GM23338 (cell line): ENCODE measurements at regions not wholly inside any gene's neighbourhood (a gene's known extent, or its start where the extent isn't known, plus 50 kb on each side); places are given as distances from the start of the nearest gene placed in this dataset.

Experiments used
- ATAC-seq: fragments of 200-7000 bp; cut with Tn5 transposase; 3 replicates; pipeline ENCODE4 v1.9.1; 2020
- DNase-seq: peaks from one replicate; pipeline ENCODE4 v3.0.0-alpha.2; 2015; ENCODE audit warnings: low spot score
- H2AFZ ChIP-seq: fragments of 200-600 bp; sonication (generic); 2 replicates; pipeline ENCODE4 v1.8.0; 2016; ENCODE audit warnings: antibody characterized with exemption, mild to moderate bottlenecking, moderate library complexity
- H3F3A ChIP-seq: fragments of 200-600 bp; sonication (generic); replicated peaks from 2 replicates; pipeline ENCODE4 v1.8.0; 2017; ENCODE audit warnings: antibody characterized with exemption, mixed run types, low read depth
- H3K27ac ChIP-seq: fragments of 200-600 bp; sonication (generic); 2 replicates; pipeline ENCODE4 v1.6.1; 2016; ENCODE audit warnings: low read depth
- H3K27me3 ChIP-seq: fragments of 200-600 bp; sonication (generic); 2 replicates; pipeline ENCODE4 v1.8.0; 2016; ENCODE audit warnings: mild to moderate bottlenecking, mixed run types, moderate library complexity; ENCODE audit not compliant: insufficient read depth
- H3K36me3 ChIP-seq: fragments of 200-600 bp; sonication (generic); 2 replicates; pipeline ENCODE4 v1.8.0; 2016; ENCODE audit warnings: mild to moderate bottlenecking; ENCODE audit not compliant: insufficient read depth
- H3K4me1 ChIP-seq: fragments of 200-600 bp; sonication (generic); 2 replicates; pipeline ENCODE4 v1.8.0; 2016; ENCODE audit warnings: mild to moderate bottlenecking, moderate library complexity; ENCODE audit not compliant: insufficient read depth
- H3K4me2 ChIP-seq: fragments of 200-600 bp; sonication (generic); 2 replicates; pipeline ENCODE4 v1.7.1; 2017; ENCODE audit warnings: mixed run types
- H3K4me3 ChIP-seq: fragments of 200-600 bp; sonication (generic); 2 replicates; pipeline ENCODE4 v1.6.1; 2016; ENCODE audit warnings: mixed run types
- H3K79me2 ChIP-seq: fragments of 200-600 bp; sonication (generic); replicated peaks from 2 replicates; pipeline ENCODE4 v1.8.0; 2017; ENCODE audit warnings: mild to moderate bottlenecking; ENCODE audit not compliant: insufficient read depth
- H3K9me2 ChIP-seq: fragments of 200-600 bp; sonication (generic); 2 replicates; pipeline ENCODE4 v1.8.0; 2017; ENCODE audit not compliant: insufficient read depth
- H4K20me1 ChIP-seq: fragments of 200-600 bp; sonication (generic); replicated peaks from 2 replicates; pipeline ENCODE4 v1.8.0; 2017; ENCODE audit warnings: mild to moderate bottlenecking; ENCODE audit not compliant: insufficient read depth
- H3K27ac Mint-ChIP-seq: 2 replicates; pipeline ENCODE4 v1.8.0; 2020; ENCODE audit warnings: inconsistent platforms, mild to moderate bottlenecking, moderate library complexity, mixed read lengths
- H3K27me3 Mint-ChIP-seq: 3 replicates; pipeline ENCODE4 v1.8.0; 2022; ENCODE audit warnings: low read depth, mild to moderate bottlenecking, moderate library complexity, mixed read lengths, inconsistent platforms; ENCODE audit not compliant: insufficient read depth, poor library complexity
- H3K36me3 Mint-ChIP-seq: 3 replicates; pipeline ENCODE4 v1.8.0; 2021; ENCODE audit warnings: low read depth, mild to moderate bottlenecking, inconsistent platforms, moderate library complexity, mixed read lengths
- H3K4me1 Mint-ChIP-seq: 3 replicates; pipeline ENCODE4 v1.8.0; 2020; ENCODE audit warnings: mild to moderate bottlenecking, inconsistent platforms, mixed read lengths
- H3K4me3 Mint-ChIP-seq: 3 replicates; pipeline ENCODE4 v1.8.0; 2021; ENCODE audit warnings: moderate library complexity, mild to moderate bottlenecking, inconsistent platforms, mixed read lengths
- H3K9me3 Mint-ChIP-seq: 3 replicates; pipeline ENCODE4 v1.8.0; 2020; ENCODE audit warnings: moderate library complexity, mild to moderate bottlenecking, inconsistent platforms, mixed read lengths
- CREB1 ChIP-seq: fragments of 250-450 bp; sonication (Bioruptor Pico); IDR thresholded peaks from 2 replicates; pipeline ENCODE4 v1.5.0; 2020; ENCODE audit warnings: low read depth, mild to moderate bottlenecking, moderate library complexity
- EZH2 ChIP-seq: fragments of 200-600 bp; sonication (generic); IDR thresholded peaks from one replicate; pipeline ENCODE4 v1.8.0; 2017; ENCODE audit warnings: antibody characterized with exemption, mild to moderate bottlenecking, low read depth; ENCODE audit not compliant: unreplicated experiment
- EZH2phosphoT487 ChIP-seq: fragments of 200-600 bp; sonication (generic); IDR thresholded peaks from one replicate; pipeline ENCODE4 v1.8.1; 2018; ENCODE audit warnings: antibody characterized with exemption; ENCODE audit not compliant: unreplicated experiment
- JUNB ChIP-seq: IDR thresholded peaks from one replicate; pipeline ENCODE4 v1.6.1; 2016; ENCODE audit warnings: antibody characterized with exemption; ENCODE audit not compliant: unreplicated experiment
- NANOG ChIP-seq: IDR thresholded peaks from 2 replicates; pipeline ENCODE4 v1.6.1; 2016; ENCODE audit warnings: antibody characterized with exemption, borderline replicate concordance
- POLR2AphosphoS5 ChIP-seq: IDR thresholded peaks from 2 replicates; pipeline ENCODE4 v1.6.1; 2016; ENCODE audit warnings: antibody characterized with exemption, low read depth
- STAT1 ChIP-seq: IDR thresholded peaks from one replicate; pipeline ENCODE4 v1.6.1; 2016; ENCODE audit warnings: antibody characterized with exemption; ENCODE audit not compliant: unreplicated experiment
- ZNF114 ChIP-seq: fragments of 250-450 bp; sonication (Bioruptor Pico); IDR thresholded peaks from 2 replicates; pipeline ENCODE4 v1.5.0; 2020; ENCODE audit warnings: mild to moderate bottlenecking, moderate library complexity
- ZNF331 ChIP-seq: fragments of 250-450 bp; sonication (Bioruptor Pico); IDR thresholded peaks from 2 replicates; pipeline ENCODE4 v1.5.0; 2020; ENCODE audit warnings: low read depth, mild to moderate bottlenecking, moderate library complexity
- ZNF462 ChIP-seq: fragments of 250-450 bp; sonication (Bioruptor Pico); IDR thresholded peaks from 2 replicates; pipeline ENCODE4 v1.5.0; 2020; ENCODE audit warnings: mild to moderate bottlenecking, moderate library complexity
- TF ChIP-seq, protein P1 (sequence below): IDR thresholded peaks from 2 replicates; pipeline ENCODE4 v1.6.1; 2016; ENCODE audit warnings: antibody characterized with exemption
- TF ChIP-seq, protein P2 (sequence below): IDR thresholded peaks from one replicate; pipeline ENCODE4 v1.6.1; 2018; ENCODE audit warnings: antibody characterized with exemption; ENCODE audit not compliant: unreplicated experiment
- TF ChIP-seq, protein P3 (sequence below), 2 experiments: fragments of 200-600 bp in 1 of 2; sonication (generic) in 1 of 2; conservative IDR thresholded peaks; 2 replicates each; pipeline versions ENCODE4 v1.5.1 to v1.6.1; 2016 to 2017; ENCODE audit warnings: antibody characterized with exemption in 2 of 2, low read depth in 2 of 2, mild to moderate bottlenecking in 2 of 2, moderate library complexity in 1 of 2

GRCh38 chr11:114812733-114813132 is 134.4 kb downstream of the NXPE2 start:
- Histone ChIP-seq H3K4me1 (peaks cover 4% of the 10 kb centered on the region), H3K4me2 (no peak overlapping the region), H3K4me3 (no peak overlapping the region), H2AFZ (no peak overlapping the region), H3K27me3 (no peaks in the 10 kb centered on the region), H3K36me3 (no peaks in the 10 kb centered on the region), H3K27ac (no peak overlapping the region), H4K20me1 (no peaks in the 10 kb centered on the region), H3K9me2 (no peaks in the 10 kb centered on the region), H3K79me2 (no peaks in the 10 kb centered on the region), H3F3A (no peaks in the 10 kb centered on the region)
- TF ChIP-seq EZH2 (no peak), POLR2AphosphoS5 (no peak), ZNF114 (CRISPR knock-in tag) (no peak), ZNF462 (no peak), CREB1 (CRISPR knock-in tag) (no peak), ZNF331 (CRISPR knock-in tag) (no peak), JUNB (no peak), STAT1 (no peak), EZH2phosphoT487 (no peak), NANOG (no peak)
- TF ChIP-seq, protein P1, sequence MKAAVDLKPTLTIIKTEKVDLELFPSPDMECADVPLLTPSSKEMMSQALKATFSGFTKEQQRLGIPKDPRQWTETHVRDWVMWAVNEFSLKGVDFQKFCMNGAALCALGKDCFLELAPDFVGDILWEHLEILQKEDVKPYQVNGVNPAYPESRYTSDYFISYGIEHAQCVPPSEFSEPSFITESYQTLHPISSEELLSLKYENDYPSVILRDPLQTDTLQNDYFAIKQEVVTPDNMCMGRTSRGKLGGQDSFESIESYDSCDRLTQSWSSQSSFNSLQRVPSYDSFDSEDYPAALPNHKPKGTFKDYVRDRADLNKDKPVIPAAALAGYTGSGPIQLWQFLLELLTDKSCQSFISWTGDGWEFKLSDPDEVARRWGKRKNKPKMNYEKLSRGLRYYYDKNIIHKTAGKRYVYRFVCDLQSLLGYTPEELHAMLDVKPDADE: no peak
- TF ChIP-seq, protein P2, sequence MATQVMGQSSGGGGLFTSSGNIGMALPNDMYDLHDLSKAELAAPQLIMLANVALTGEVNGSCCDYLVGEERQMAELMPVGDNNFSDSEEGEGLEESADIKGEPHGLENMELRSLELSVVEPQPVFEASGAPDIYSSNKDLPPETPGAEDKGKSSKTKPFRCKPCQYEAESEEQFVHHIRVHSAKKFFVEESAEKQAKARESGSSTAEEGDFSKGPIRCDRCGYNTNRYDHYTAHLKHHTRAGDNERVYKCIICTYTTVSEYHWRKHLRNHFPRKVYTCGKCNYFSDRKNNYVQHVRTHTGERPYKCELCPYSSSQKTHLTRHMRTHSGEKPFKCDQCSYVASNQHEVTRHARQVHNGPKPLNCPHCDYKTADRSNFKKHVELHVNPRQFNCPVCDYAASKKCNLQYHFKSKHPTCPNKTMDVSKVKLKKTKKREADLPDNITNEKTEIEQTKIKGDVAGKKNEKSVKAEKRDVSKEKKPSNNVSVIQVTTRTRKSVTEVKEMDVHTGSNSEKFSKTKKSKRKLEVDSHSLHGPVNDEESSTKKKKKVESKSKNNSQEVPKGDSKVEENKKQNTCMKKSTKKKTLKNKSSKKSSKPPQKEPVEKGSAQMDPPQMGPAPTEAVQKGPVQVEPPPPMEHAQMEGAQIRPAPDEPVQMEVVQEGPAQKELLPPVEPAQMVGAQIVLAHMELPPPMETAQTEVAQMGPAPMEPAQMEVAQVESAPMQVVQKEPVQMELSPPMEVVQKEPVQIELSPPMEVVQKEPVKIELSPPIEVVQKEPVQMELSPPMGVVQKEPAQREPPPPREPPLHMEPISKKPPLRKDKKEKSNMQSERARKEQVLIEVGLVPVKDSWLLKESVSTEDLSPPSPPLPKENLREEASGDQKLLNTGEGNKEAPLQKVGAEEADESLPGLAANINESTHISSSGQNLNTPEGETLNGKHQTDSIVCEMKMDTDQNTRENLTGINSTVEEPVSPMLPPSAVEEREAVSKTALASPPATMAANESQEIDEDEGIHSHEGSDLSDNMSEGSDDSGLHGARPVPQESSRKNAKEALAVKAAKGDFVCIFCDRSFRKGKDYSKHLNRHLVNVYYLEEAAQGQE: no peak
- TF ChIP-seq, protein P3, sequence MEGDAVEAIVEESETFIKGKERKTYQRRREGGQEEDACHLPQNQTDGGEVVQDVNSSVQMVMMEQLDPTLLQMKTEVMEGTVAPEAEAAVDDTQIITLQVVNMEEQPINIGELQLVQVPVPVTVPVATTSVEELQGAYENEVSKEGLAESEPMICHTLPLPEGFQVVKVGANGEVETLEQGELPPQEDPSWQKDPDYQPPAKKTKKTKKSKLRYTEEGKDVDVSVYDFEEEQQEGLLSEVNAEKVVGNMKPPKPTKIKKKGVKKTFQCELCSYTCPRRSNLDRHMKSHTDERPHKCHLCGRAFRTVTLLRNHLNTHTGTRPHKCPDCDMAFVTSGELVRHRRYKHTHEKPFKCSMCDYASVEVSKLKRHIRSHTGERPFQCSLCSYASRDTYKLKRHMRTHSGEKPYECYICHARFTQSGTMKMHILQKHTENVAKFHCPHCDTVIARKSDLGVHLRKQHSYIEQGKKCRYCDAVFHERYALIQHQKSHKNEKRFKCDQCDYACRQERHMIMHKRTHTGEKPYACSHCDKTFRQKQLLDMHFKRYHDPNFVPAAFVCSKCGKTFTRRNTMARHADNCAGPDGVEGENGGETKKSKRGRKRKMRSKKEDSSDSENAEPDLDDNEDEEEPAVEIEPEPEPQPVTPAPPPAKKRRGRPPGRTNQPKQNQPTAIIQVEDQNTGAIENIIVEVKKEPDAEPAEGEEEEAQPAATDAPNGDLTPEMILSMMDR (conservative IDR thresholded peaks at IDR 0.05; ENCODE audit: low read depth in 2 of 2): no peak
- DNase-seq (no peak), ATAC-seq (no peak)
- Mint-ChIP-seq H3K4me1 (peaks cover 3% of the 10 kb centered on the region; the same call in 2 of the 3 replicates), H3K27ac (no peak overlapping the region), H3K36me3 (no peaks in the 10 kb centered on the region), H3K9me3 (no peaks in the 10 kb centered on the region; the same call in 2 of the 3 replicates), H3K27me3 (no peaks in the 10 kb centered on the region), H3K4me3 (no peak overlapping the region)
